GM13976 (cell line): ENCODE measurements at regions not wholly inside any gene's neighbourhood (a gene's known extent, or its start where the extent isn't known, plus 50 kb on each side); places are given as distances from the start of the nearest gene placed in this dataset.

Experiments
- DNase-seq: peaks from one replicate; pipeline ENCODE4 v3.0.0; 2012; ENCODE audit warnings: low spot score
- in situ Hi-C: fragments of 300-500 bp; cut with MboI; formaldehyde crosslinking; loops from one replicate; pipeline ENCODE4 v1.12.0; 2022; ENCODE audit warnings: low sequenced_read_pairs, mixed read lengths, inconsistent platforms; ENCODE audit not compliant: unreplicated experiment
- TF ChIP-seq, protein P1 (sequence below): IDR thresholded peaks from 2 replicates; pipeline ENCODE4 v1.5.1; 2012; ENCODE audit warnings: borderline replicate concordance, mild to moderate bottlenecking; ENCODE audit not compliant: insufficient read depth; ENCODE audit errors: extremely low read depth, missing control alignments, control extremely low read depth

DNA sequence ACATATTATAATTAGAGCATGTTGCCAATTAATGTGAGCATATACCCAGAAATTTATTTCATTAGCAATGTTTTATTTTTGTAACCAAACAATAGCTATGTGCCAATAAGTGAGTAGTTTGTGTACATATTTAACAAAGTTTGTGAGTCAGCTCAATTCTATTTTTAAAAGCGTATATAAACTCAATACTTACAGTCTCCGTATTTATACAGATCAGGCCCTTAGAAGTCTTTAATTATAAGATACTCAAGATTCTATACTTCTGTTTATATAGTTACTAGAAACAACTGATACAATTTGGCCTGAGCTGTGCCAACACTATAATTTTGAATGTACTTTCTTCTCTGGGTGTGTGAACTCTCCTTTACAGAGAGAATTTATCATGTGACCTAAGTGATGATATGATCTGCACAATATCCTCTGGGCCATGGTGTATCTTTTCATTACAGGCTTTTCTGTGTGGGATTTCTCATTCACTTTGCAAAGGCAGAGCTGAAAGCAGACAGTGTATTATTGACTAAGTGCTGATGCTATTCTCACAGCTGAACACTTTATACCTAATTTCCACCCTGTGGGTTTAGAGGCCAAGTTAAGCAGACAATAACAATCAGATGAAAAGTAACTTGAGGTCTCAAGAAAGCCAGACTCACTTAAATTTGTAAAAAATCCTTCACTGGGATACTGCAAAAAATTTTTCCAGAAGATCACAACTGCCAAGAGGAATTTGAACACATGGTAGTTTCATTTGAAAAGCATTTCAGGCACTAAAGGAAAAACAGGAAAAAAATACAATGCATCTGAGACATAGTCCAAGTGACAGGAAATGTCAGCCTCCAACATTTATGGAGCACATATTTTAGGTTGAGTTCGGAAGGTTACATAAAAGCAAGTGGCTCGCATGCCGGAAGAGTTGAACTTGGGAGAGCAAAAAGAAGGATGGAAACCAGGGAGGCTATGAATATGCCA is 277.9 kb upstream of the SEMA6D start:
- DNase-seq, result no peak
- TF ChIP-seq, protein P1, sequence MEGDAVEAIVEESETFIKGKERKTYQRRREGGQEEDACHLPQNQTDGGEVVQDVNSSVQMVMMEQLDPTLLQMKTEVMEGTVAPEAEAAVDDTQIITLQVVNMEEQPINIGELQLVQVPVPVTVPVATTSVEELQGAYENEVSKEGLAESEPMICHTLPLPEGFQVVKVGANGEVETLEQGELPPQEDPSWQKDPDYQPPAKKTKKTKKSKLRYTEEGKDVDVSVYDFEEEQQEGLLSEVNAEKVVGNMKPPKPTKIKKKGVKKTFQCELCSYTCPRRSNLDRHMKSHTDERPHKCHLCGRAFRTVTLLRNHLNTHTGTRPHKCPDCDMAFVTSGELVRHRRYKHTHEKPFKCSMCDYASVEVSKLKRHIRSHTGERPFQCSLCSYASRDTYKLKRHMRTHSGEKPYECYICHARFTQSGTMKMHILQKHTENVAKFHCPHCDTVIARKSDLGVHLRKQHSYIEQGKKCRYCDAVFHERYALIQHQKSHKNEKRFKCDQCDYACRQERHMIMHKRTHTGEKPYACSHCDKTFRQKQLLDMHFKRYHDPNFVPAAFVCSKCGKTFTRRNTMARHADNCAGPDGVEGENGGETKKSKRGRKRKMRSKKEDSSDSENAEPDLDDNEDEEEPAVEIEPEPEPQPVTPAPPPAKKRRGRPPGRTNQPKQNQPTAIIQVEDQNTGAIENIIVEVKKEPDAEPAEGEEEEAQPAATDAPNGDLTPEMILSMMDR, result no peak
- in situ Hi-C loops, result no loop called here

DNA sequence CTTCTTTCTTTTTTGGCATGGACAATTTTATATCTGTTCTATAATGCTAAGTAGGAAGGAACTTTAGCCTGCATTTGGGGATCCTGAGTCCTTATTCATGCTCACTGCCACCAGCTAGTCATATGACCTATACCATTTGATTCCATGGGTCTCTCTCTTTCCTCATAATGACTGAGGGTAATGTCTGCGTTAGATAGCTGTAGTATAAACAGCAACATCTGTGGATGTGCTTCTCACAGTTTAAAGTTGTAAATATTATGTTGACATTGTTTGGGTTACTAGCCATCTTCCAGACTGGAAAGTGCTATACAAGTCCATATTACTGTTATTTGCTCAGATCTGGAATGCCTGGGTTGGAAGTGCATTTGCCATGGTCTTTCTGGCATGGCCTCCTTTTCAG is 274.9 kb upstream of the SEMA6D start:
- no peak for DNase-seq
- in situ Hi-C loops, result no loop called here

DNA sequence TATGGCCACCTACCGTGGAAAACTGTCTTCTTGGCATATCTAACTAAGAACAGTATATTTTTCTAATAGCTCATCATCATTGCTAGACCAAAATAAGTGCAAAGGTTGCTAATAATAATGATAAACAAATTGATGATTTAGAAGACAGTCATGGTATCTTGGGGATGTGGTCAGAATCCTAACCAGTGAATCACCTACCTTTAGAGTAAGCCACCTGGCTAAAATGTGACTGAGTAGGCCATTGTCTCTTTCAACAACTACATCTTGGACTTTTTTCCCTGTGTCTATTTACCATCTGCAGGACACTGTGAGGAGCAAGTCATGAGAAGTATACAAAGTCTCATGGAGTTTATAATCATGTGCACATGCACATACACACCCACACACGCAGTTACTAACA is 273.5 kb upstream of the SEMA6D start:
- in situ Hi-C loops, result no loop called here
- no peak for DNase-seq

More for the DNA sequence above, 274.9 kb upstream of the SEMA6D start:
- TF ChIP-seq, protein P1, result no peak

DNA sequence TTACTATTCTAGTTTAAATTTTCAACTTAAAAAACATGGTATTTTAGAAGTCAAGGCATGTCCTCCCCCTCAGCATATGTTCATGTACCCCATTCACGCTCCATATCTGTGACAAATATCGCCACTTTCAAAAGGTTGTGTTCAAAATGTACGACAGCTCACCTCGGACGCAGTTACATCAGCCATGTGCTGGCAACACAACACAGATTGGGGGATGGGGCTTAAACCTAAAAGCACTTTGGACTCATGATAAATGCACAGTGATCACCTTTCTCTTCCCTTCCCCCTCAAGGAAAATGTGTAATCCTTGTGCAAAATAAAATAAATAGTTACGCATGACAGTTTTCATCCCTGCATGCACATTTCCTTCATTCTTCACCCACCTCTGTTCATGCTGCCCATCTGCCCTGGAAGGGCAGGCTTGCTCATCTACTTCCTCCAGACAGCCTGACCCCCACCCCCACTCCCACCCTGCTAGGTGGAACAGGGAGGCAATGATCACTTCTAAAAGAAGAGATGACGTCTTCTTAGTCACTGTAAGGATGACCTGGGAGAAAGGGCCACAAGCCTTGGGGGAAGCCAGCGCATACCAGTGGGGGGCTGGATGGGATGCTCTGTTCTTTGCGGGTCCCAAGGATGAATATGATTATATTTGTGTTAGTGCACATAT is 271.4 kb upstream of the SEMA6D start:
- DNase-seq, result no peak
- in situ Hi-C loops, result no loop called here
- TF ChIP-seq, protein P1, result no peak

More for the DNA sequence above, 273.5 kb upstream of the SEMA6D start:
- TF ChIP-seq, protein P1, result no peak

DNA sequence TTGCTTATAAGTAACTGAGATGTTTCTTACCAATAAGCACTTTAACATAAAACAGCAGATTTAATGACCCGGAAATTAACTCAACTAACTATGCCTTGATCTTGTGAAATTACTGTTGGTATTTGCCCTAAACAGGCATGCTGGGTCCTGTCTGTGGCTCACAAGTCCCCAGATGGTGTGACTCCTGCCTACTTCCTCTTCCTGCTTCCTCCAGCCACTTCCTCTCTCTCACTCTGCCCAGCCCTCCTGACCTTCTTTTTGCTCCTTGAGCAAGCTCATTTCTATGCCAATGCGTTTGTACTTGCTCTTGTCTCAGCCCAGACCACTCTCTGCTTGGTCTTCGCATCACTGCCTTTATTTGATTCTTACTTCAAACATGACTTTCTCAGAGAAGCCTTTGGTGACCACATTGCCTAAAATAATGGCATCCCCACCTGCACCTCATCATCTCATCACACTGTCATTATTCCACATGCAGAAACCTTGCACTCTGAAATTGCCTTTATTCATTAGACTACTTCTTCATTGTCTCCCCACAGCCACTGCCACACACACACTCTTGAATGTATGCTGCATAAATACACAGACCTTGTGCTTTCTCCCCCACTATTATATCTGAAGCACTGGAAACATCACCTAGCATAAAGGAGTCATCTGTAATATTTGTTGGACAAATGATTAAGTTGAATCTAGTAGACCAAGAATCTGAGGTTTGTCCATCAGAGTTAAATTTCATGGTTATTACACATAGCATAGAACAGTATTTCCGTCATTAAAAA is 256.3 kb upstream of the SEMA6D start:
- DNase-seq, result no peak
- TF ChIP-seq, protein P1, result no peak
- in situ Hi-C loops, result no loop called here

DNA sequence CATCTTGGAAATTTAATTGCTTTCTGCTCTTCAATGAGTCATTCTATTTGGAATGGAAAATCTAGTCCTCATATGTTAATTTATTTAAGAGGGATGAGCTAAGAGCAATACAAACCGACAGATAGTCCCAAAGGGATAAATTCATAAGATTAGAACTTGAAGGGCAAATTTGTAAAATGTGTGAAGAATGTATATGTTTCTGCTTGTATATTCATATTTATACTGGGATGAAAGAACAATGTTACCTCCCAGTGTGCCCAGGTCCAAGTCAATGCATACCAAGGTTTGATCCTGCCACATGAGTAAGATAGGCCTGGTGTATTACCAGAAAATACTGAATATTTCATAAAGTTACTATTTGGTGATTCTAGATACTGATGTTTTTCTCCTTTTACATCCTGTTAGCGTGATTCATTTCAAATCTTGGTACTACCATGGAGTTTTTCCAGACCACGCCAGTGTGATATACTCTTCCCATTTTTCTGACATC is 255.6 kb upstream of the SEMA6D start:
- no peak for DNase-seq
- in situ Hi-C loops, result no loop called here
- TF ChIP-seq, protein P1, result no peak
